Left ventricle myocardium inferior (tissue), 1 donor: ENCODE measurements at regions not wholly inside any gene's neighbourhood (a gene's known extent, or its start where the extent isn't known, plus 50 kb on each side); places are given as distances from the start of the nearest gene placed in this dataset.
A peak's percentile ranks its signal among the peaks of the same experiment; 100 is the strongest.

ENCODE experiments used
- DNase-seq: peaks from one replicate; pipeline ENCODE4 v3.0.0-alpha.2; 2020
- H3K27ac ChIP-seq: fragments of 200-600 bp; replicated peaks from 2 replicates; pipeline ENCODE4 v1.8.0; 2021
- H3K27me3 ChIP-seq: fragments of 200-600 bp; 2 replicates; pipeline ENCODE4 v1.8.0; 2021; ENCODE audit warnings: low read depth
- H3K36me3 ChIP-seq: fragments of 200-600 bp; 2 replicates; pipeline ENCODE4 v1.8.0; 2021
- H3K4me1 ChIP-seq: fragments of 200-600 bp; 2 replicates; pipeline ENCODE4 v1.8.0; 2021
- H3K4me3 ChIP-seq: fragments of 200-600 bp; 2 replicates; pipeline ENCODE4 v1.8.0; 2021; ENCODE audit warnings: mild to moderate bottlenecking, moderate library complexity
- H3K9me3 ChIP-seq: fragments of 200-600 bp; replicated peaks from 2 replicates; pipeline ENCODE4 v1.8.0; 2021
- CTCF ChIP-seq: fragments of 200-600 bp; IDR thresholded peaks from 2 replicates; pipeline ENCODE4 v1.8.0; 2021; ENCODE audit warnings: antibody characterized with exemption, mild to moderate bottlenecking, borderline replicate concordance
- intact Hi-C: fragments of 100-400 bp; cut with micrococcal nuclease; formaldehyde crosslinking; loops from one replicate; pipeline ENCODE4 v1.11.0; 2022
- donor health status: DM: no; HTN: yes; CAD: no; lungs with severe emphysema.

- Histone ChIP-seq H3K27ac (no peak overlapping the region), H3K36me3 (no peaks in the 10 kb centered on the region), H3K4me1 (peaks cover 5% of the 10 kb centered on the region), H3K9me3 (no peaks in the 10 kb centered on the region), H3K4me3 (no peak overlapping the region), H3K27me3 (no peaks in the 10 kb centered on the region)
- DNase-seq, result no peak
- TF ChIP-seq CTCF, result no peak
- intact Hi-C loops, result no loop called here
Measured at GRCh38 chrX:13401724-13402123, 81.9 kb upstream of the ATXN3L start.

- Histone ChIP-seq H3K27ac (peak overlapping the region; percentile 23), H3K36me3 (no peaks in the 10 kb centered on the region), H3K4me1 (peaks cover 5% of the 10 kb centered on the region), H3K4me3 (no peak overlapping the region), H3K27me3 (no peaks in the 10 kb centered on the region), H3K9me3 (no peaks in the 10 kb centered on the region)
- intact Hi-C loops, result no loop called here
- no peak for DNase-seq
- TF ChIP-seq CTCF, result no peak
Measured at GRCh38 chrX:13398839-13399238, 79.0 kb upstream of the ATXN3L start.

- Histone ChIP-seq H3K9me3 (no peaks in the 10 kb centered on the region), H3K4me3 (no peak overlapping the region), H3K27ac (peak overlapping the region; percentile 23), H3K4me1 (peaks cover 5% of the 10 kb centered on the region), H3K36me3 (no peaks in the 10 kb centered on the region), H3K27me3 (no peaks in the 10 kb centered on the region)
- no peak for DNase-seq
- TF ChIP-seq CTCF, result no peak
- intact Hi-C loops, result no loop called here
Measured at GRCh38 chrX:13397878-13398818, 78.3 kb upstream of the ATXN3L start.

- Histone ChIP-seq H3K4me1 (peaks cover 5% of the 10 kb centered on the region), H3K4me3 (no peak overlapping the region), H3K9me3 (no peaks in the 10 kb centered on the region), H3K27ac (no peak overlapping the region), H3K27me3 (no peaks in the 10 kb centered on the region), H3K36me3 (no peaks in the 10 kb centered on the region)
- TF ChIP-seq CTCF, result no peak
- no peak for DNase-seq
- intact Hi-C loops, result no loop called here
Measured at GRCh38 chrX:13396924-13397323, 77.1 kb upstream of the ATXN3L start.

- no peak for TF ChIP-seq CTCF
- no peak overlapping the region for H3K27ac ChIP-seq
- no peak overlapping the region for H3K4me3 ChIP-seq
- H3K4me1 ChIP-seq, result no peaks in the 10 kb centered on the region
- no peak for DNase-seq
- H3K27me3 ChIP-seq, result no peaks in the 10 kb centered on the region
- no peaks in the 10 kb centered on the region for H3K9me3 ChIP-seq
- intact Hi-C loops, result no loop called here
- no peaks in the 10 kb centered on the region for H3K36me3 ChIP-seq
Measured at GRCh38 chrX:13389501-13389900, 69.6 kb upstream of the ATXN3L start.
